Loucy (cell line): ENCODE measurements at regions not wholly inside any gene's neighbourhood (a gene's known extent, or its start where the extent isn't known, plus 50 kb on each side); places are given as distances from the start of the nearest gene placed in this dataset.

Source experiments
- H2AFZ ChIP-seq: fragments of 200-600 bp; sonication (generic); 2 replicates; pipeline ENCODE4 v1.6.0; 2016; ENCODE audit warnings: antibody characterized with exemption, mild to moderate bottlenecking, low read length, moderate library complexity
- H3F3A ChIP-seq: fragments of 200-600 bp; 2 replicates; pipeline ENCODE4 v1.6.0; 2016; ENCODE audit warnings: antibody characterized with exemption, low read depth, mild to moderate bottlenecking
- H3K27me3 ChIP-seq: fragments of 200-600 bp; sonication (generic); 2 replicates; pipeline ENCODE4 v1.6.1; 2014; ENCODE audit warnings: low read length, mild to moderate bottlenecking; ENCODE audit not compliant: insufficient read depth, poor library complexity, severe bottlenecking
- H3K36me3 ChIP-seq: fragments of 200-600 bp; sonication (generic); 2 replicates; pipeline ENCODE4 v1.6.1; 2016; ENCODE audit warnings: low read length; ENCODE audit not compliant: insufficient read depth
- H3K4me1 ChIP-seq: fragments of 200-600 bp; sonication (generic); 2 replicates; pipeline ENCODE4 v1.5.1; 2014; ENCODE audit warnings: low read length, mild to moderate bottlenecking; ENCODE audit not compliant: insufficient read depth, poor library complexity, severe bottlenecking
- H3K4me2 ChIP-seq: fragments of 200-600 bp; sonication (generic); 2 replicates; pipeline ENCODE4 v1.6.0; 2014; ENCODE audit warnings: antibody characterized with exemption, low read length, low read depth, mild to moderate bottlenecking; ENCODE audit not compliant: poor library complexity, severe bottlenecking
- H3K4me3 ChIP-seq: fragments of 200-600 bp; sonication (generic); 2 replicates; pipeline ENCODE4 v1.5.1; 2014; ENCODE audit warnings: low read length, mild to moderate bottlenecking, mixed read lengths; ENCODE audit not compliant: poor library complexity, severe bottlenecking
- H3K79me2 ChIP-seq: fragments of 200-600 bp; sonication (generic); 2 replicates; pipeline ENCODE4 v1.6.1; 2014; ENCODE audit warnings: low read length; ENCODE audit not compliant: insufficient read depth
- H3K9ac ChIP-seq: fragments of 200-600 bp; sonication (generic); 2 replicates; pipeline ENCODE4 v1.6.0; 2014; ENCODE audit warnings: mild to moderate bottlenecking, low read depth, low read length, moderate library complexity; ENCODE audit not compliant: poor library complexity, severe bottlenecking
- H3K9me2 ChIP-seq: fragments of 200-600 bp; sonication (generic); replicated peaks from 2 replicates; pipeline ENCODE4 v1.6.1; 2016; ENCODE audit warnings: low read depth, low read length, mixed read lengths
- H3K9me3 ChIP-seq: fragments of 200-600 bp; sonication (generic); 2 replicates; pipeline ENCODE4 v1.6.1; 2014; ENCODE audit warnings: mild to moderate bottlenecking, antibody characterized with exemption, low read length, low read depth; ENCODE audit not compliant: insufficient read depth
- H4K20me1 ChIP-seq: fragments of 200-600 bp; sonication (generic); 2 replicates; pipeline ENCODE4 v1.6.0; 2014; ENCODE audit warnings: antibody characterized with exemption, low read length, mild to moderate bottlenecking; ENCODE audit not compliant: insufficient read depth, poor library complexity, severe bottlenecking
- EZH2phosphoT487 ChIP-seq: fragments of 200-600 bp; IDR thresholded peaks from 2 replicates; pipeline ENCODE4 v1.6.1; 2018; ENCODE audit warnings: antibody characterized with exemption, mild to moderate bottlenecking, moderate library complexity, borderline replicate concordance
- TF ChIP-seq, protein P1 (sequence below): fragments of 200-600 bp; sonication (generic); conservative IDR thresholded peaks from 2 replicates; pipeline ENCODE4 v1.5.1; 2014; ENCODE audit warnings: mild to moderate bottlenecking, antibody characterized with exemption, low read length

DNA sequence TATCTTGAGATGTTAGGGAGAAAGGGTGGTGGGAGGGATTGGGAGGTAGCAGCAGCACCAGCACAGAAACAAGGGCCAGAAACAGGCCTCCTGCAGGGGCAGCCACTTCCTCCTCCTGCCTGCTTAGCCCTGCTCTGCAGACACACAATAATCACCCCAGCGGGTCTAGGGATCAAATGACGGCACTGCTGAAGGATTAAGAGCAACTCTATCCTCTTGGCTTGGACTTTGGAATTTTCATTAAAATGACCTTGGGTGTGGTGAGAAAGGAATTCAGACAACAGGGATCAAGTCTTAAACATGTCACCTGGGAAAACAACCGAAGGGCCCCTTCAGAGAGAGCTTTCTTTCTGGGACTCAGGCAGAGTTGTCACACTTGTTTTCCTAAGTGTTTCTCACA lies 353.4 kb downstream of the SPRY1 start:
- no peak for TF ChIP-seq EZH2phosphoT487
- TF ChIP-seq, protein P1, sequence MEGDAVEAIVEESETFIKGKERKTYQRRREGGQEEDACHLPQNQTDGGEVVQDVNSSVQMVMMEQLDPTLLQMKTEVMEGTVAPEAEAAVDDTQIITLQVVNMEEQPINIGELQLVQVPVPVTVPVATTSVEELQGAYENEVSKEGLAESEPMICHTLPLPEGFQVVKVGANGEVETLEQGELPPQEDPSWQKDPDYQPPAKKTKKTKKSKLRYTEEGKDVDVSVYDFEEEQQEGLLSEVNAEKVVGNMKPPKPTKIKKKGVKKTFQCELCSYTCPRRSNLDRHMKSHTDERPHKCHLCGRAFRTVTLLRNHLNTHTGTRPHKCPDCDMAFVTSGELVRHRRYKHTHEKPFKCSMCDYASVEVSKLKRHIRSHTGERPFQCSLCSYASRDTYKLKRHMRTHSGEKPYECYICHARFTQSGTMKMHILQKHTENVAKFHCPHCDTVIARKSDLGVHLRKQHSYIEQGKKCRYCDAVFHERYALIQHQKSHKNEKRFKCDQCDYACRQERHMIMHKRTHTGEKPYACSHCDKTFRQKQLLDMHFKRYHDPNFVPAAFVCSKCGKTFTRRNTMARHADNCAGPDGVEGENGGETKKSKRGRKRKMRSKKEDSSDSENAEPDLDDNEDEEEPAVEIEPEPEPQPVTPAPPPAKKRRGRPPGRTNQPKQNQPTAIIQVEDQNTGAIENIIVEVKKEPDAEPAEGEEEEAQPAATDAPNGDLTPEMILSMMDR: no peak
- Histone ChIP-seq H3K4me2 (no peak overlapping the region), H3K4me3 (no peak overlapping the region), H3K4me1 (peaks cover 14% of the 10 kb centered on the region), H2AFZ (peak overlapping the region; percentile 43), H3K36me3 (no peaks in the 10 kb centered on the region), H4K20me1 (no peaks in the 10 kb centered on the region), H3K9ac (no peak overlapping the region), H3K9me3 (no peaks in the 10 kb centered on the region), H3K27me3 (no peaks in the 10 kb centered on the region), H3K9me2 (no peaks in the 10 kb centered on the region), H3K79me2 (no peaks in the 10 kb centered on the region), H3F3A (no peaks in the 10 kb centered on the region)

DNA sequence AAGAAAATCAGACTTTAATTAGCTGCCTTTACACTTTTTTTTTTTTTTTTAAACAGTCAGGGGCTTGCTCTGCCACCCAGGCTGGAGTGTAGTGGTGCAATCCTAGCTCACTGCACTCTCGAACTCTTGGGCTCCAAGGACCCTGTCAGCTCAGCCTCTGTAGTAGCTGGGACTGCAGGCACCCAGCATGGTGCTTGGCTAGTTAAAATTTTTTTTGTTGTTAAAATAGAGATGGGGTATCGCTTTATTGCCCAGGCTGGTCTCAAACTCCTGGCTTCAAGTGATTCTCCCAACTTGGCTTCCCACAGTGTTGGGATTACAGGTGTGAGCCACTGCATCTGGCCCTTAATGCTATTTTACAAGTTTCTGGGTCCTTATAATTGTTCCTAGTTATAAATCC lies 359.1 kb downstream of the SPRY1 start:
- Histone ChIP-seq H2AFZ (no peak overlapping the region), H3K4me3 (no peak overlapping the region), H3K9me2 (no peaks in the 10 kb centered on the region), H3K9me3 (no peaks in the 10 kb centered on the region), H3K4me2 (no peak overlapping the region), H3K79me2 (no peaks in the 10 kb centered on the region), H3F3A (no peaks in the 10 kb centered on the region), H4K20me1 (no peaks in the 10 kb centered on the region), H3K4me1 (peaks cover 2% of the 10 kb centered on the region), H3K36me3 (no peaks in the 10 kb centered on the region), H3K9ac (no peak overlapping the region), H3K27me3 (no peaks in the 10 kb centered on the region)
- TF ChIP-seq, protein P1: no peak
- no peak for TF ChIP-seq EZH2phosphoT487

GRCh38 chr4:123767806-123768205 lies 371.2 kb downstream of the SPRY1 start:
- Histone ChIP-seq H3K36me3 (no peaks in the 10 kb centered on the region), H3F3A (no peaks in the 10 kb centered on the region), H3K79me2 (no peaks in the 10 kb centered on the region), H2AFZ (no peak overlapping the region), H3K27me3 (no peaks in the 10 kb centered on the region), H3K9me2 (no peaks in the 10 kb centered on the region), H3K9ac (no peak overlapping the region), H4K20me1 (no peaks in the 10 kb centered on the region), H3K4me3 (no peak overlapping the region), H3K4me1 (no peaks in the 10 kb centered on the region), H3K9me3 (no peaks in the 10 kb centered on the region), H3K4me2 (no peak overlapping the region)
- TF ChIP-seq EZH2phosphoT487: no peak
- TF ChIP-seq, protein P1: no peak
